ENCODE measurements at regions not wholly inside any gene's neighbourhood (a gene's known extent, or its start where the extent isn't known, plus 50 kb on each side); places are given as distances from the start of the nearest gene placed in this dataset.

GRCh38 chr11:134513585-134514120 is 101.6 kb upstream of the B3GAT1 start:
- no peak for TF ChIP-seq CTCF (IDR thresholded peaks at IDR 0.05)
- no peak for TF ChIP-seq POLR2A (IDR thresholded peaks at IDR 0.05)
- TF ChIP-seq POLR2AphosphoS5 (IDR thresholded peaks at IDR 0.05): no peak

All from prostate gland (tissue), 2 donors.